ENCODE measurements at regions not wholly inside any gene's neighbourhood (a gene's known extent, or its start where the extent isn't known, plus 50 kb on each side); places are given as distances from the start of the nearest gene placed in this dataset.
"Not testable (repeated sequence)": the region's sequence is repeated elsewhere in the genome, so short reads cannot be mapped to it uniquely, and the experiment has no call there.

DNA sequence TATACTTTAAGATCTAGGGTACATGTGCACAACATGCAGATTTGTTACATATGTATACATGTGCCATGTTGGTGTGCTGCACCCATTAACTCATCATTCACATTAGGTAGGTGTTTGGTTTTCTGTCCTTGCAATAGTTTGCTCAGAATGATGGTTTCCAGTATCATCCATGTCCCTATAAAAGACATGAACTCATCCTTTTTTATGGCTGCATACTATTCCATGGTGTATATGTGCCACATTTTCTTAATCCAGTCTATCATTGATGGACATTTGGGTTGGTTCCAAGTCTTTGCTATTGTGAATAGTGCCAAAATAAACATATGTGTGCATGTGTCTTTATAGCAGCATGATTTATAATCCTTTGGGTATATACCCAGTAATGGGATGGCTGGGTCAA is 747.1 kb upstream of the MEF2C start:
- TF ChIP-seq, protein P1, sequence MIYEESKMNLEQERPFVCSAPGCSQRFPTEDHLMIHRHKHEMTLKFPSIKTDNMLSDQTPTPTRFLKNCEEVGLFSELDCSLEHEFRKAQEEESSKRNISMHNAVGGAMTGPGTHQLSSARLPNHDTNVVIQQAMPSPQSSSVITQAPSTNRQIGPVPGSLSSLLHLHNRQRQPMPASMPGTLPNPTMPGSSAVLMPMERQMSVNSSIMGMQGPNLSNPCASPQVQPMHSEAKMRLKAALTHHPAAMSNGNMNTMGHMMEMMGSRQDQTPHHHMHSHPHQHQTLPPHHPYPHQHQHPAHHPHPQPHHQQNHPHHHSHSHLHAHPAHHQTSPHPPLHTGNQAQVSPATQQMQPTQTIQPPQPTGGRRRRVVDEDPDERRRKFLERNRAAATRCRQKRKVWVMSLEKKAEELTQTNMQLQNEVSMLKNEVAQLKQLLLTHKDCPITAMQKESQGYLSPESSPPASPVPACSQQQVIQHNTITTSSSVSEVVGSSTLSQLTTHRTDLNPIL (CRISPR knock-in tag; IDR thresholded peaks at IDR 0.05; ENCODE audit: low read depth): not testable (repeated sequence)
- TF ChIP-seq ARNTL (CRISPR knock-in tag; IDR thresholded peaks at IDR 0.05; ENCODE audit: borderline replicate concordance, low read depth); ZFP30 (CRISPR knock-in tag; IDR thresholded peaks at IDR 0.05); PPARA (CRISPR knock-in tag; IDR thresholded peaks at IDR 0.05; ENCODE audit: borderline replicate concordance): not testable (repeated sequence)
- TF ChIP-seq, protein P2, sequence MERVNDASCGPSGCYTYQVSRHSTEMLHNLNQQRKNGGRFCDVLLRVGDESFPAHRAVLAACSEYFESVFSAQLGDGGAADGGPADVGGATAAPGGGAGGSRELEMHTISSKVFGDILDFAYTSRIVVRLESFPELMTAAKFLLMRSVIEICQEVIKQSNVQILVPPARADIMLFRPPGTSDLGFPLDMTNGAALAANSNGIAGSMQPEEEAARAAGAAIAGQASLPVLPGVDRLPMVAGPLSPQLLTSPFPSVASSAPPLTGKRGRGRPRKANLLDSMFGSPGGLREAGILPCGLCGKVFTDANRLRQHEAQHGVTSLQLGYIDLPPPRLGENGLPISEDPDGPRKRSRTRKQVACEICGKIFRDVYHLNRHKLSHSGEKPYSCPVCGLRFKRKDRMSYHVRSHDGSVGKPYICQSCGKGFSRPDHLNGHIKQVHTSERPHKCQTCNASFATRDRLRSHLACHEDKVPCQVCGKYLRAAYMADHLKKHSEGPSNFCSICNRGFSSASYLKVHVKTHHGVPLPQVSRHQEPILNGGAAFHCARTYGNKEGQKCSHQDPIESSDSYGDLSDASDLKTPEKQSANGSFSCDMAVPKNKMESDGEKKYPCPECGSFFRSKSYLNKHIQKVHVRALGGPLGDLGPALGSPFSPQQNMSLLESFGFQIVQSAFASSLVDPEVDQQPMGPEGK (CRISPR knock-in tag; IDR thresholded peaks at IDR 0.05; ENCODE audit: borderline replicate concordance): not testable (repeated sequence)
